SK-N-SH treated with all-trans-retinoic acid at 6 μM for 48 hours (cell line): ENCODE measurements at regions not wholly inside any gene's neighbourhood (a gene's known extent, or its start where the extent isn't known, plus 50 kb on each side); places are given as distances from the start of the nearest gene placed in this dataset.

Experiments used
- ARNTL ChIP-seq: fragments of 450-650 bp; formaldehyde crosslinking; IDR thresholded peaks from 2 replicates; pipeline ENCODE4 v1.5.0; 2020; ENCODE audit warnings: low read depth, mild to moderate bottlenecking, moderate library complexity, borderline replicate concordance
- BACH2 ChIP-seq: fragments of 250-450 bp; sonication (Bioruptor Pico); IDR thresholded peaks from 2 replicates; pipeline ENCODE4 v1.9.0; 2021; ENCODE audit warnings: mild to moderate bottlenecking, borderline replicate concordance
- PPARA ChIP-seq: fragments of 250-450 bp; sonication (Bioruptor Pico); IDR thresholded peaks from 2 replicates; pipeline ENCODE4 v1.5.0; 2020; ENCODE audit warnings: mild to moderate bottlenecking, borderline replicate concordance
- ZC3H10 ChIP-seq: fragments of 250-450 bp; sonication (Bioruptor Pico); IDR thresholded peaks from 2 replicates; pipeline ENCODE4 v1.5.1; 2021; ENCODE audit warnings: mild to moderate bottlenecking, moderate library complexity
- ZFP3 ChIP-seq: fragments of 250-450 bp; sonication (Bioruptor Pico); IDR thresholded peaks from 2 replicates; pipeline ENCODE4 v1.5.0; 2020; ENCODE audit warnings: mild to moderate bottlenecking, moderate library complexity
- ZFP30 ChIP-seq: fragments of 450-650 bp; formaldehyde crosslinking; IDR thresholded peaks from 2 replicates; pipeline ENCODE4 v1.5.0; 2022; ENCODE audit warnings: mild to moderate bottlenecking, moderate library complexity
- ZNF565 ChIP-seq: fragments of 450-650 bp; formaldehyde crosslinking; conservative IDR thresholded peaks from 2 replicates; pipeline ENCODE4 v1.5.0; 2020; ENCODE audit warnings: low read depth, mild to moderate bottlenecking, moderate library complexity
- TF ChIP-seq, protein P1 (sequence below): fragments of 250-450 bp; sonication (Bioruptor Pico); IDR thresholded peaks from 2 replicates; pipeline ENCODE4 v1.8.0; 2020; ENCODE audit warnings: mild to moderate bottlenecking, moderate library complexity, borderline replicate concordance
- TF ChIP-seq, protein P2 (sequence below): fragments of 250-450 bp; sonication (Bioruptor Pico); IDR thresholded peaks from 2 replicates; pipeline ENCODE4 v1.5.1; 2020; ENCODE audit warnings: low read depth, mild to moderate bottlenecking, moderate library complexity
- TF ChIP-seq, protein P3 (sequence below): fragments of 250-450 bp; sonication (Bioruptor Pico); IDR thresholded peaks from 2 replicates; pipeline ENCODE4 v1.5.0; 2020; ENCODE audit warnings: mild to moderate bottlenecking, moderate library complexity

DNA sequence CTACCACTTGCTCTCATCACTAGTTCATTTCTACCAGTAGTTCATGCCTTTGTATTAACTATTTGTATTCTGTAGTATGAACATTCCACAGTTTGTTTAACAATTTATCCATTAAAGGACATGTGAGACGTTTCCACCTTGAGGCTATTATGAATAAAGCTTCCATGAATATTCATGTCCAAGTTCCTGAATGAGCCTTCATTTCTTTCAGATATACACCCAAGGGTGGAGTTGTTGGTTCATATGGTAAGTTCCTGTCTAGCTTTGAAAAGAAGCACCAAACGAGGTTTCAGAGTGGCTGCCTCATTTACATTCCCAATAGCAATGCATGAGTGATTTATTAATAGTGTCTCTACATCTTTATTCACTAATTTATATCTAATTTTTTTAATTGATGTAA, 407.8 kb upstream of the C16orf82 start:
- TF ChIP-seq, protein P1, sequence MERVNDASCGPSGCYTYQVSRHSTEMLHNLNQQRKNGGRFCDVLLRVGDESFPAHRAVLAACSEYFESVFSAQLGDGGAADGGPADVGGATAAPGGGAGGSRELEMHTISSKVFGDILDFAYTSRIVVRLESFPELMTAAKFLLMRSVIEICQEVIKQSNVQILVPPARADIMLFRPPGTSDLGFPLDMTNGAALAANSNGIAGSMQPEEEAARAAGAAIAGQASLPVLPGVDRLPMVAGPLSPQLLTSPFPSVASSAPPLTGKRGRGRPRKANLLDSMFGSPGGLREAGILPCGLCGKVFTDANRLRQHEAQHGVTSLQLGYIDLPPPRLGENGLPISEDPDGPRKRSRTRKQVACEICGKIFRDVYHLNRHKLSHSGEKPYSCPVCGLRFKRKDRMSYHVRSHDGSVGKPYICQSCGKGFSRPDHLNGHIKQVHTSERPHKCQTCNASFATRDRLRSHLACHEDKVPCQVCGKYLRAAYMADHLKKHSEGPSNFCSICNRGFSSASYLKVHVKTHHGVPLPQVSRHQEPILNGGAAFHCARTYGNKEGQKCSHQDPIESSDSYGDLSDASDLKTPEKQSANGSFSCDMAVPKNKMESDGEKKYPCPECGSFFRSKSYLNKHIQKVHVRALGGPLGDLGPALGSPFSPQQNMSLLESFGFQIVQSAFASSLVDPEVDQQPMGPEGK (CRISPR knock-in tag) = no peak
- TF ChIP-seq, protein P2, sequence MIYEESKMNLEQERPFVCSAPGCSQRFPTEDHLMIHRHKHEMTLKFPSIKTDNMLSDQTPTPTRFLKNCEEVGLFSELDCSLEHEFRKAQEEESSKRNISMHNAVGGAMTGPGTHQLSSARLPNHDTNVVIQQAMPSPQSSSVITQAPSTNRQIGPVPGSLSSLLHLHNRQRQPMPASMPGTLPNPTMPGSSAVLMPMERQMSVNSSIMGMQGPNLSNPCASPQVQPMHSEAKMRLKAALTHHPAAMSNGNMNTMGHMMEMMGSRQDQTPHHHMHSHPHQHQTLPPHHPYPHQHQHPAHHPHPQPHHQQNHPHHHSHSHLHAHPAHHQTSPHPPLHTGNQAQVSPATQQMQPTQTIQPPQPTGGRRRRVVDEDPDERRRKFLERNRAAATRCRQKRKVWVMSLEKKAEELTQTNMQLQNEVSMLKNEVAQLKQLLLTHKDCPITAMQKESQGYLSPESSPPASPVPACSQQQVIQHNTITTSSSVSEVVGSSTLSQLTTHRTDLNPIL = no peak
- TF ChIP-seq ARNTL (CRISPR knock-in tag) (no peak), ZNF565 (CRISPR knock-in tag) (no peak), ZC3H10 (CRISPR knock-in tag) (no peak), ZFP30 (no peak), PPARA (CRISPR knock-in tag) (no peak), ZFP3 (CRISPR knock-in tag) (no peak), BACH2 (no peak)
- TF ChIP-seq, protein P3, sequence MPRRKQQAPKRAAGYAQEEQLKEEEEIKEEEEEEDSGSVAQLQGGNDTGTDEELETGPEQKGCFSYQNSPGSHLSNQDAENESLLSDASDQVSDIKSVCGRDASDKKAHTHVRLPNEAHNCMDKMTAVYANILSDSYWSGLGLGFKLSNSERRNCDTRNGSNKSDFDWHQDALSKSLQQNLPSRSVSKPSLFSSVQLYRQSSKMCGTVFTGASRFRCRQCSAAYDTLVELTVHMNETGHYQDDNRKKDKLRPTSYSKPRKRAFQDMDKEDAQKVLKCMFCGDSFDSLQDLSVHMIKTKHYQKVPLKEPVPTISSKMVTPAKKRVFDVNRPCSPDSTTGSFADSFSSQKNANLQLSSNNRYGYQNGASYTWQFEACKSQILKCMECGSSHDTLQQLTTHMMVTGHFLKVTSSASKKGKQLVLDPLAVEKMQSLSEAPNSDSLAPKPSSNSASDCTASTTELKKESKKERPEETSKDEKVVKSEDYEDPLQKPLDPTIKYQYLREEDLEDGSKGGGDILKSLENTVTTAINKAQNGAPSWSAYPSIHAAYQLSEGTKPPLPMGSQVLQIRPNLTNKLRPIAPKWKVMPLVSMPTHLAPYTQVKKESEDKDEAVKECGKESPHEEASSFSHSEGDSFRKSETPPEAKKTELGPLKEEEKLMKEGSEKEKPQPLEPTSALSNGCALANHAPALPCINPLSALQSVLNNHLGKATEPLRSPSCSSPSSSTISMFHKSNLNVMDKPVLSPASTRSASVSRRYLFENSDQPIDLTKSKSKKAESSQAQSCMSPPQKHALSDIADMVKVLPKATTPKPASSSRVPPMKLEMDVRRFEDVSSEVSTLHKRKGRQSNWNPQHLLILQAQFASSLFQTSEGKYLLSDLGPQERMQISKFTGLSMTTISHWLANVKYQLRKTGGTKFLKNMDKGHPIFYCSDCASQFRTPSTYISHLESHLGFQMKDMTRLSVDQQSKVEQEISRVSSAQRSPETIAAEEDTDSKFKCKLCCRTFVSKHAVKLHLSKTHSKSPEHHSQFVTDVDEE (CRISPR knock-in tag) = no peak
